Caco-2 (cell line): ENCODE measurements at regions not wholly inside any gene's neighbourhood (a gene's known extent, or its start where the extent isn't known, plus 50 kb on each side); places are given as distances from the start of the nearest gene placed in this dataset.
A peak's percentile ranks its signal among the peaks of the same experiment; 100 is the strongest.

Source experiments
- BruUV-seq: library from RNA; stranded (reverse); fragments of 400-500 nt; replicated peaks from 2 replicates; lab custom pipeline; 2021; lab: Mats Ljungman, UMichigan
- CTCF ChIA-PET: fragments of 300-600 bp; sonication (Branson Sonifier 250); formaldehyde crosslinking; loops from one replicate; lab custom pipeline; 2022; ENCODE audit warnings: antibody characterized with exemption; lab: Charles Lee
- POLR2A ChIA-PET: fragments of 300-600 bp; sonication (Branson Sonifier 250); formaldehyde crosslinking; loops from one replicate; lab custom pipeline; 2022; ENCODE audit warnings: antibody characterized with exemption; lab: Charles Lee
- DNase-seq, 2 experiments: peaks; one replicate each; pipeline versions ENCODE4 v3.0.0 to v3.0.0-alpha.2; 2020 to 2022
- H3K27me3 ChIP-seq: replicated peaks from 2 replicates; pipeline ENCODE4 v1.6.0; 2011; ENCODE audit warnings: low read length; ENCODE audit not compliant: control insufficient read depth, insufficient read depth
- H3K36me3 ChIP-seq: 2 replicates; pipeline ENCODE4 v1.5.1; 2011; ENCODE audit warnings: low read length; ENCODE audit not compliant: control insufficient read depth, insufficient read depth
- H3K4me1 ChIP-seq: fragments of 250-450 bp; sonication (Bioruptor Pico); 2 replicates; pipeline ENCODE4 v1.5.1; 2020; ENCODE audit warnings: mild to moderate bottlenecking
- H3K4me3 ChIP-seq: 2 replicates; pipeline ENCODE4 v1.5.1; 2011; ENCODE audit warnings: low read depth, mild to moderate bottlenecking, control low read depth, low read length
- H3K9me3 ChIP-seq: fragments of 250-450 bp; sonication (Bioruptor Pico); 2 replicates; pipeline ENCODE4 v1.5.1; 2020; ENCODE audit warnings: mild to moderate bottlenecking, moderate library complexity
- H3K27ac Mint-ChIP-seq: one replicate; pipeline ENCODE4 v1.8.0; 2022; ENCODE audit warnings: mixed read lengths; ENCODE audit not compliant: unreplicated experiment
- H3K27me3 Mint-ChIP-seq: one replicate; pipeline ENCODE4 v1.8.0; 2022; ENCODE audit warnings: mixed read lengths; ENCODE audit not compliant: insufficient read depth, unreplicated experiment
- H3K36me3 Mint-ChIP-seq: one replicate; pipeline ENCODE4 v1.8.0; 2022; ENCODE audit warnings: mild to moderate bottlenecking, mixed read lengths; ENCODE audit not compliant: insufficient read depth, unreplicated experiment
- H3K4me1 Mint-ChIP-seq: one replicate; pipeline ENCODE4 v1.8.0; 2022; ENCODE audit warnings: low read depth, mixed read lengths; ENCODE audit not compliant: unreplicated experiment
- H3K4me3 Mint-ChIP-seq: one replicate; pipeline ENCODE4 v1.8.0; 2022; ENCODE audit warnings: mild to moderate bottlenecking, moderate library complexity, mixed read lengths; ENCODE audit not compliant: unreplicated experiment
- H3K9me3 Mint-ChIP-seq: one replicate; pipeline ENCODE4 v1.8.0; 2022; ENCODE audit warnings: mixed read lengths; ENCODE audit not compliant: unreplicated experiment
- intact Hi-C: fragments of 100-400 bp; cut with micrococcal nuclease; formaldehyde crosslinking; loops from one replicate; pipeline ENCODE4 v1.10.0; 2022; ENCODE audit not compliant: unreplicated experiment
- TF ChIP-seq, protein P1 (sequence below), 2 experiments: fragments of 200-600 bp in 1 of 2; IDR thresholded peaks; 1 replicate in 1 of 2; 2 replicates in 1 of 2; pipeline versions ENCODE4 v1.5.1 to v1.8.0; 2011 to 2022; ENCODE audit warnings: antibody characterized with exemption in 1 of 2, control low read depth in 1 of 2, inconsistent platforms in 1 of 2, low read depth in 1 of 2, low read length in 1 of 2, mild to moderate bottlenecking in 1 of 2, moderate library complexity in 1 of 2; ENCODE audit not compliant: insufficient read depth in 1 of 2, severe bottlenecking in 1 of 2, unreplicated experiment in 1 of 2

DNA sequence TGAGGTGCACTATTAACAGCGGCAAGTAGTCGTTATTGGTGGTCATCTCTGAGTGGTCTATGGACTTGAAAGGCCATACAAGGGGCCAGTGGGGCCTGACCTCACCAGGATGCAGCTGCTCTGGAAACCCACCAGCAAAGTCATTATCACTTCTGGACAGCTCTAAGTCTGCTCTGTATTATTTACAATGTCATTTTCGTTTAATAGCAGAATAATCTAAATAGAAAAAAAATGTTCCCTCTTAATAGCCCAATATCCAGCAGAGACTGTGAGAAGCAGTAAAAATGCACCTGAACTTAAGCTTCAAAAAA, 85.0 kb upstream of the EED start:
- Mint-ChIP-seq H3K4me3 (no peak overlapping the region), H3K4me1 (peaks cover 62% of the 10 kb centered on the region), H3K36me3 (no peaks in the 10 kb centered on the region), H3K9me3 (no peaks in the 10 kb centered on the region), H3K27ac (peak overlapping the region; percentile 7), H3K27me3 (no peaks in the 10 kb centered on the region)
- TF ChIP-seq, protein P1, sequence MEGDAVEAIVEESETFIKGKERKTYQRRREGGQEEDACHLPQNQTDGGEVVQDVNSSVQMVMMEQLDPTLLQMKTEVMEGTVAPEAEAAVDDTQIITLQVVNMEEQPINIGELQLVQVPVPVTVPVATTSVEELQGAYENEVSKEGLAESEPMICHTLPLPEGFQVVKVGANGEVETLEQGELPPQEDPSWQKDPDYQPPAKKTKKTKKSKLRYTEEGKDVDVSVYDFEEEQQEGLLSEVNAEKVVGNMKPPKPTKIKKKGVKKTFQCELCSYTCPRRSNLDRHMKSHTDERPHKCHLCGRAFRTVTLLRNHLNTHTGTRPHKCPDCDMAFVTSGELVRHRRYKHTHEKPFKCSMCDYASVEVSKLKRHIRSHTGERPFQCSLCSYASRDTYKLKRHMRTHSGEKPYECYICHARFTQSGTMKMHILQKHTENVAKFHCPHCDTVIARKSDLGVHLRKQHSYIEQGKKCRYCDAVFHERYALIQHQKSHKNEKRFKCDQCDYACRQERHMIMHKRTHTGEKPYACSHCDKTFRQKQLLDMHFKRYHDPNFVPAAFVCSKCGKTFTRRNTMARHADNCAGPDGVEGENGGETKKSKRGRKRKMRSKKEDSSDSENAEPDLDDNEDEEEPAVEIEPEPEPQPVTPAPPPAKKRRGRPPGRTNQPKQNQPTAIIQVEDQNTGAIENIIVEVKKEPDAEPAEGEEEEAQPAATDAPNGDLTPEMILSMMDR (IDR thresholded peaks at IDR 0.05; ENCODE audit: insufficient read depth in 1 of 2, low read depth in 1 of 2, low read length in 1 of 2, severe bottlenecking in 1 of 2, unreplicated experiment in 1 of 2), result no peak
- H3K9me3 ChIP-seq, result no peaks in the 10 kb centered on the region
- POLR2A ChIA-PET, result interaction anchor here (2.2 kb wide), 1 partner anchor 90 kb away, joined by 15 read pairs; the partner anchor contains the start of gene PICALM
- BruUV-seq, result no TSS peak
- peaks cover 67% of the 10 kb centered on the region for H3K4me1 ChIP-seq
- no peak for DNase-seq
- H3K4me3 ChIP-seq, result no peak overlapping the region
- intact Hi-C loops, result no loop called here
- no peaks in the 10 kb centered on the region for H3K27me3 ChIP-seq
- no peaks in the 10 kb centered on the region for H3K36me3 ChIP-seq
- CTCF ChIA-PET, result interaction anchor here (1.3 to 1.6 kb wide), 3 partner anchors 25 to 90 kb away, joined by 3 to 10 read pairs (median 7); partner anchors contain the start of gene PICALM

DNA sequence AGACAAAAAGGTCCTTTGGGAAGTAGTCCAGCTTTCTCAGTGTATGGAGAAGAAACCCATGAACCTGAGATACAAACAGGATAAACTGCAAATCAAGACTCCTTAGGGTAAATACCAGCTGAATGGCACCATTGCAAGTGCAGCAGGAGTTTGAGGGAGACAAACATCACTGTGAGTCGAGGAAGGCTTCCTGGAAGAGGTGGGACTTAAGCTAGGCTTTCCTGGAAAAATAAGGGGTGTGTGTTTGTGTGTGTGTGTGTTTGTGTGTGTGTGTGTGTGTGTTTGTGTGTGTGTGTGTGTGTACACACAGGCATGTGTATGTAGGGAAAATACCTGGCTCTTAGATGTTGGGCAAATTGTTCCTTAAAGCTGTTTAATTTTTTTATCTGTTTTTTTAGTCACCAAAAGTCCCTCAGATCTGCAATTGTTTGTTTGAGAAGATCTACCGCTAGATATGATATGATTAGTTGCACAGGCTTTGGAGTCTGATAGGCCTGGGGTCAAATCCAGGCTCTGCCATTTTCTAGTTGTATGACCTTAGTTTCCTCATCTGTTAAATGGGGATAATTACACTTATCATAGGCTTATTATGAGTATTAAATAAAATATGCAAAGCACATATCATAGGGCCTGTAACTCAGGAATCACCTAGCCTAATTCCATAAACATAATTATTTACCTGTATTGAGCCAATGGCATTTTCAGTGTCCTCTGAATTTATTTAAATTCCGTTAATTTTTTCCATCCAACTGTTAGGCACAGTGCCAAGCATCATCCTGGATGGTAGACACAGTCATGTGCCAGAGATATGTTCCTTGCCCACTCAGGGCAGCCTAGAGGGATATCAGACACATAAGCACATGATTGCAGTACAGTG, 85.6 kb upstream of the EED start:
- Mint-ChIP-seq H3K4me1 (peaks cover 60% of the 10 kb centered on the region), H3K36me3 (no peaks in the 10 kb centered on the region), H3K4me3 (no peak overlapping the region), H3K9me3 (no peaks in the 10 kb centered on the region), H3K27me3 (no peaks in the 10 kb centered on the region), H3K27ac (peak overlapping the region; percentile 60)
- intact Hi-C loops, result no loop called here
- TF ChIP-seq, protein P1 (IDR thresholded peaks at IDR 0.05; ENCODE audit: insufficient read depth in 1 of 2, low read depth in 1 of 2, low read length in 1 of 2, severe bottlenecking in 1 of 2, unreplicated experiment in 1 of 2), result no peak
- Histone ChIP-seq H3K4me1 (peaks cover 63% of the 10 kb centered on the region), H3K9me3 (no peaks in the 10 kb centered on the region), H3K27me3 (no peaks in the 10 kb centered on the region), H3K36me3 (no peaks in the 10 kb centered on the region), H3K4me3 (no peak overlapping the region)
- no peak for DNase-seq
- CTCF ChIA-PET, result interaction anchor here (0.6 to 0.9 kb wide), 3 partner anchors 18 to 117 kb away, joined by 3 to 4 read pairs (median 3); no protein-coding TSS in a partner anchor
- POLR2A ChIA-PET, result interaction anchor here (1.0 to 2.2 kb wide), 2 partner anchors 90 kb away, joined by 3 to 15 read pairs; partner anchors contain the start of gene PICALM
- no TSS peak for BruUV-seq

DNA sequence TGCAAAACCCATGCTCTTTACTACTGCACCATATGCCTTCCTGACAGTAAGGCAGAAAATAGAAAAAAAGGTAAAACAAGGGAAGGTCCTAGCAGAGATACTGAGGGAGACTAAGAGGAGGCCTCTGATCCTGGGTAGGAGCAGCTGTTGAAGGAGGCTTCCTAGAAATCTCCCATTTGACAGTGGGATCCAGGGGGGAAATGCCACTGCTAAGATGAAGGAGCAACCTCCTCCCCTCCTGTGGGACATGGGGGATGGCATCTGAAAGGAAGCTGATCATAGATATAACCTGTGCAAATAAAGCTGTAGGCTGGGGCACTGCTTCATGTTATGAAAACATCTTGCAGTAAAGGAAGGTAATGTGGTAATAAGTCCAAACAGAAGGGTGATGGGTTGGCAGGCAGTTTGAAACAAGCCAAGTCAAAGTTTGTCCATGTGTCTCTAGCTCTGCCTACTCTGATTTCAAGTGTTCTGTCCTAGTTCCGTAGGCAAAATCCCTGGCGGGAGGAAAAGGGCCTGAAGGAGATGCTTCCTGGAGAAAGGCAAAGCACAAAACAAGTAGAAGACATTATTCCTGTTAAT, 86.7 kb upstream of the EED start:
- no TSS peak for BruUV-seq
- peak overlapping the region; percentile 60 for H3K27ac Mint-ChIP-seq

More for the DNA sequence above, 86.7 kb upstream of the EED start:
- Histone ChIP-seq H3K9me3 (no peaks in the 10 kb centered on the region), H3K4me1 (peaks cover 52% of the 10 kb centered on the region), H3K27me3 (no peaks in the 10 kb centered on the region), H3K36me3 (no peaks in the 10 kb centered on the region), H3K4me3 (no peak overlapping the region)
- intact Hi-C loops, result no loop called here
- no peak for DNase-seq
- ChIA-PET POLR2A (interaction anchor here (1.0 kb wide), 1 partner anchor 89 kb away, joined by 3 read pairs; the partner anchor contains the start of gene PICALM), CTCF (interaction anchor here (0.9 to 1.0 kb wide), 2 partner anchors 58 to 116 kb away, joined by 3 read pairs; no protein-coding TSS in a partner anchor)
- H3K4me3 Mint-ChIP-seq, result no peak overlapping the region
- TF ChIP-seq, protein P1 (IDR thresholded peaks at IDR 0.05; ENCODE audit: insufficient read depth in 1 of 2, low read depth in 1 of 2, low read length in 1 of 2, severe bottlenecking in 1 of 2, unreplicated experiment in 1 of 2), result no peak
- no peaks in the 10 kb centered on the region for H3K36me3 Mint-ChIP-seq
- H3K27me3 Mint-ChIP-seq, result no peaks in the 10 kb centered on the region
- peaks cover 49% of the 10 kb centered on the region for H3K4me1 Mint-ChIP-seq
- no peaks in the 10 kb centered on the region for H3K9me3 Mint-ChIP-seq
